ENCODE measurements at regions not wholly inside any gene's neighbourhood (a gene's known extent, or its start where the extent isn't known, plus 50 kb on each side); places are given as distances from the start of the nearest gene placed in this dataset.
"Not testable (repeated sequence)": the region's sequence is repeated elsewhere in the genome, so short reads cannot be mapped to it uniquely, and the experiment has no call there.

DNA sequence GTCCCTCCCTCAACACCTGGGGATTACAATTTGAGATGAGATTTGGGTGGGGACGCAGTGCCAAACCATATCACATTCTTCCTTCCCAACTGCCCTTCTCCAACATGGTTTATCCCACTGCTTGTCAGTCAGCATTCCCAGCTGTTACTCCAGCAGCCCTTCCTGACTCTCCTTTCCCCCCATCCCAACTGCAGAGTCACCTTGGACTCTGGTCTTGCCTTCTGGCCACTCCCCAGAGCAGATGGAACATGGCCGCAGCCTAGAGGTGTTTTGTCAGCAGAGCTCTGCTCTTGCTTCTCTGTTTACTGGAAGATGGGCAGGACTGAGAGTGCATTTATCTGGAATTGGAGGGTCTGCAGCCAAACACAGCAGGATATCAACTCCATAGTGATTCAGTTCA, 51.2 kb upstream of the MEX3C start:
- no peak for DNase-seq (ENCODE audit: low read depth in 3 of 3, low spot score in 2 of 3)

DNA sequence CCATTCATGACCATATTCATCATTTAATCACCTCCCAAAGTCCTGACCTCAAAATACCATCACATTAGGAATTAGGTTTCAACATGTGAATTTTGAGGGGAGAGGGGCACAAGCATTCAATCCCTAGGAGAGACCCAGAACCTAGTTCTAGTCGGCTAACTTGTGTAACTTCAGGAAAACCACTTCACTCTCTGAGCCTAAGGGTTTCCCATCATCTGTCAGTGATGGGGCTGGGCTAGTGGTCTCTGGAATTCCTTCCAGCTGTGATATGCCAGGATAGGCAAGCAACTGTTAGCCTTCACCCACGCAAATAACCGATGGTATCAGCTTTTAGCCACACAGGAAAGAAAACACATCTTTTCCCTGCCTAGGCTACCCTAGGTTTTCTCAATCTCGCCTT, 52.5 kb upstream of the MEX3C start:
- no peak for DNase-seq (ENCODE audit: low read depth in 3 of 3, low spot score in 2 of 3)

GRCh38 chr18:51250458-51251024, 53.1 kb upstream of the MEX3C start:
- DNase-seq (ENCODE audit: low read depth in 3 of 3, low spot score in 2 of 3), result no peak

GRCh38 chr18:51251625-51252024, 54.1 kb upstream of the MEX3C start:
- no peak for DNase-seq (ENCODE audit: low read depth in 3 of 3, low spot score in 2 of 3)

- no peak for DNase-seq (ENCODE audit: low read depth in 3 of 3, low spot score in 2 of 3)
These were observed 56.0 kb upstream of the MEX3C start for GRCh38 chr18:51253476-51253875.

GRCh38 chr18:51255693-51256092, 58.2 kb upstream of the MEX3C start:
- DNase-seq (ENCODE audit: low read depth in 3 of 3, low spot score in 2 of 3), result no peak

DNA sequence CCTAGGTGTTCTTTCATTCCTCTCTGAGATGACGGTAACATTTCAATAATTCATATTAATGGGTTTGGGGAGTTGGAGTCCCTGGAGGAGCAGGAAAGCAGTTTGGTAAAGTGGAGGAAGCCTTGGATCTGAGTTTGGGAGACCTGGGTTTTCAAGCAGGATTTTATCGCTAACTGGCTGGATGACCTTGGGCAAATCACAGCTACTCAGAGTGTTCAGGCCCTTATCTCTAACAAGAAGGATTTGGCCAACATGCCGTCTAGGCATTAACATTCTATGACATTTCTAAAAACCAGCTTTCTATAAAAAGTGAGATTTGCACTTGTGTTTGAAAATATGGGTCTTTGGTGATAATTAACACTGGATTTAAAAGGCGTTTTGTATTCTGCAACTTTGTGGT, 59.7 kb upstream of the MEX3C start:
- no peak for DNase-seq (ENCODE audit: low read depth in 3 of 3, low spot score in 2 of 3)

GRCh38 chr18:51260118-51260517, 62.6 kb upstream of the MEX3C start:
- DNase-seq (ENCODE audit: low read depth in 3 of 3, low spot score in 2 of 3), result no peak

DNA sequence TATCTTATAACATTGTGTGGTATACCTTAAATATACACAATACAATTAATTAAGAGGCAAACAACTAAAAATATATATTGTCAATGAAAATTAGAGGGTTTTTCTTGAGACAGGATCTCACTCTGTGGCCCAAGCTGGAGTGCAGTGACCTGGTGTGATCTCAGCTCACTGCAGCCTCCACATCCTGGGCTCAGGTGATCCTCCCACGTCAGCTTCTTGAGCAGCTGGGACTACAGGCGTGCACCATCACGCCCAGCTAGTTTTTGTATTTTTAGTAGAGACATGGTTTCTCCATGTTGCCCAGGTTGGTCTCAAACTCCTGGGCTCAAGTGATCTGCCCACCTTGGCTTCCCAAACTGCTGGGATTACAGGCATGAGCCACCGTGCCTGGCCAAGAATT, 68.6 kb upstream of the MEX3C start:
- DNase-seq (ENCODE audit: low read depth in 3 of 3, low spot score in 2 of 3), result not testable (repeated sequence)

GRCh38 chr18:51266773-51267172, 69.3 kb upstream of the MEX3C start:
- DNase-seq (ENCODE audit: low read depth in 3 of 3, low spot score in 2 of 3), result no peak

DNA sequence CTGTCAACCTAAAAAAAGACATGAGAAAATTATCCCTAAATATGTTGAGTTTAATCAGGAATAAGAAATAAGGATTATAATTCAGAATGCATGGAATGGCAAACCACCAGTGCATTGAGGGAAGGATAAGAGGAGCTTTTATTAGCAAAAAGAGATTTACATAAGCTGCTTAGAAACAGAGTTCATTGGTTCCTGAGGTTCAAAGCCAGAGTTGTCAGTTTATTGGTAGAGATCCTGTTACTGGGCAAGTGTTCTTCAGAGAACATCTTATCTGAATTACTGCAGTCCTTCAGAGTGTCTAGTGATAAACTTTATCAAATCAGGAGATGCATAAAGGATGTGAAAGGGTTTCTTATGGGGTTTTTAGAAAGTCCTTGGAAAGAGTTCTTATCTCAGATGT, 76.0 kb upstream of the MEX3C start:
- no peak for DNase-seq (ENCODE audit: low read depth in 3 of 3, low spot score in 2 of 3)

- DNase-seq (ENCODE audit: low read depth in 3 of 3, low spot score in 2 of 3), result no peak
These were observed 78.4 kb upstream of the MEX3C start for GRCh38 chr18:51275712-51276476.

- peak in 1 of 3 donors; percentile 26 for DNase-seq (ENCODE audit: low read depth in 3 of 3, low spot score in 2 of 3)
These were observed 80.7 kb upstream of the MEX3C start for GRCh38 chr18:51278045-51278649.

DNA sequence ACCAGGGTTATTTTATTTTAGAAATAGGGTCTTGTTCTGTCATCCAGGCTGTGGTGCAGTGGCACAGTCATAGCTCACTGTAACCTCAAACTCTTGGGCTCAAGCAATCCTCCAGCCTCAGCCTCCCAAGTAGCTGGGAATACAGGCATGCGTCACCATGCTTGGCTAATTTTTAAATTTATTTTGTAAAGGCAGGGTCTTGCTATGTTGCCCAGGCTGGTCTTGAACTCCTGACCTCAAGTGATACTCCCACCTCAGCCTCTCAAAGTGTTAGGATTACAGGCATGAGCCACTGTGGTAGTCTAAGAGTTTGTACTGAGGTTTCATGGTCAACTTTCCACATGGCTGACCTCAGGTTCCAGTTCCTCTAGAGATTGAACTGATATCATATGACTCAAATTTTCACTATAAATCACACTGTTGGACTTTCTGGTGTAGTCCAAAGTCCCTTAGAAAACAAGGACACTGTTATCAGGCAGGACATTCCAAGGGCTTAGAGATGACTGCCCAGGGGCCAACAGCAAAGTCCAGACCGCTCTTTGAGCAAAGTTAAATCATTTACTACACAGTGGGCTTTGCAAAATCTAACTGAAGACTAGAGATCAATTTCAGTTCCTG, 82.0 kb upstream of the MEX3C start:
- DNase-seq (ENCODE audit: low read depth in 3 of 3, low spot score in 2 of 3), result no peak

DNA sequence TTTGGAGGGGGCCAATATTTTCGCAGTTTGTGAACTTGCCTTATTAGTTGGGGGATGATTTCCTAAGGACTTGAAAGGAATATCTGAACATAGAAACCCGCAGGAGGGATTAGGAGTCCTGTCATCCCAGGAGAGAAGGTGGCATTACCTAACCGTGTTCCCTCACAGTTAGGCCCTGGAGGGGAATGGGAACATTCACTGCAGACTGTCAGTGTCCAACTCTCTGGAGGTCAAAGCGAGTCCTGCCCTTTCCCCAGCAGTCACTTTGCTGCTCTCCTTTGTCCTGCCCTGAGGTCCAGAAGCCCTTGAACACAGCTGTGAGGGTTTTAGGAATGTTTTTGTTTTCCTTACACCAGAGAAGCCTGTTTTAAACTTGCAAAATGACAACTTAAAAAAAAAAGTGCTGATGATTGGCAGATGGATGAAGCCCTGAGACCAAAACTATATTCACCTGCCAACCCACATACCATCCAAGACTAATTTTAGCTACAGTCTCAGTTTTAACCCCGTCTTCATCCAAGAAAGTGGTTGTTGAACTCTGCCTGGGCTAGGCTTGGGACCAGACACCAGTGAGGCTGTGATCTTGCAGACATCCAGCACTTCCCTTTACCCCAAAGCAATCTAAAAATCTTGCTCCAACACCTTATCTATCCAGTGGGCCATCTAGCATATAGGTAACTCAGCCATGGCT, 90.5 kb upstream of the MEX3C start:
- no peak for DNase-seq (ENCODE audit: low read depth in 3 of 3, low spot score in 2 of 3)

- DNase-seq (ENCODE audit: low read depth in 3 of 3, low spot score in 2 of 3), result no peak
These were observed 91.1 kb upstream of the MEX3C start for GRCh38 chr18:51288582-51288981.

DNA sequence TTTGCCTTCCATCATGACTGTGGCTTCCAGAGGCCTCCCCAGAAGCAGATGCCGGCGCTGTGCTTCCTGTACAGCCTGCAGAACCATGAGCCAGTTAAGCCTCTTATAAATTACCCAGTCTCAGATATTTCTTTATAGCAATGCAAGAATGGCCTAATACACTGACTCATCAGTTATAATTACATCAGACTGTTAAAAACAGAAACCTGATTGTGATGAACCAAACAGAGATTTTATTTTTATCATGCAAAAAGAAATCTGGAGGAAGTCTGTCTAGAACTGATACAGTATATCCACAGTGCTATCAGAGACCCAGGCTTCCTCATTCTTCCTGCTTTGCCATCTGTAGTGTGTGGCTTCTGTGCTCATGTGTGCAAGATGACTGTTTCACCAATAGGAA, 93.4 kb upstream of the MEX3C start:
- no peak for DNase-seq (ENCODE audit: low read depth in 3 of 3, low spot score in 2 of 3)

DNA sequence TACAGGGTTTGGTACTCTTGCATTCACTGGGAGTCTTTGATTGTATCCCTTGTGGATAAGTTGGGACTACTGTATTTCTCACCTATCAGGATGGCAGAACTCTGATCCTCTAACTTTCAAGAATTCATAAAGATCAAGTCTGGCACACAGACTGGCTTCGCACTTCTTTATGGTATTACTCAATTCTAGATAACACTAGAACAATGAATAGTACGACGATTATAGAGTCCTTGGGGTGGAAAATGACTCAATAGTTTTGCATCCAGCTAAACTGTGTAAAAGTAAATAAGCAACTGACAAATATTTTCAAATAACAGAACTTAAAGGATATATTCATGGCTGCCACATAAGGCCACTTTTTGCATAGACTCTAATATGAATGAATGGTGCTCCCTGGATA, 103.4 kb upstream of the MEX3C start:
- no peak for DNase-seq (ENCODE audit: low read depth in 3 of 3, low spot score in 2 of 3)

- no peak for DNase-seq (ENCODE audit: low read depth in 3 of 3, low spot score in 2 of 3)
These were observed 103.9 kb upstream of the MEX3C start for GRCh38 chr18:51301376-51301775.

DNA sequence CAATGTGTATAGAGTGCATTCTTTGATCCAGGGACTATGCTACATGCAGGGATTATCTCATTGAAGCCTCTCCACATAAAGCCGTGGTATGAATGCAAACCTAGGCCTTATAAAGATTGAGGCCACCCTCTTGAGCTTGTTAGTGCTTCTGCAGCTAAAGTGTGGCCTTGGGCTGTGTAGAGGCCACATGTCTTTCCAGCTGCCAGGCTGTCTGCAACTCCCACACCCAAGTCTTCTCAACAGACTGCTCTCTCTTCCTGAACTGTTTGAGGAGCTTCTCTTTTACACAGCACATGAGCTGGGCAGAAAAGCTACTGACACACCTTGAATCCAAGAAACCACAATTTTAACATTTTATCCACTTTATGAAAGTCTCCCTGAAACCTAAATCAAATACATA, 119.2 kb upstream of the MEX3C start:
- no peak for DNase-seq (ENCODE audit: low read depth in 3 of 3, low spot score in 2 of 3)

GRCh38 chr18:51321696-51322095, 124.2 kb upstream of the MEX3C start:
- DNase-seq (ENCODE audit: low read depth in 3 of 3, low spot score in 2 of 3), result no peak
